ENCODE measurements at regions not wholly inside any gene's neighbourhood (a gene's known extent, or its start where the extent isn't known, plus 50 kb on each side); places are given as distances from the start of the nearest gene placed in this dataset.
"Not testable (repeated sequence)": the region's sequence is repeated elsewhere in the genome, so short reads cannot be mapped to it uniquely, and the experiment has no call there.

DNA sequence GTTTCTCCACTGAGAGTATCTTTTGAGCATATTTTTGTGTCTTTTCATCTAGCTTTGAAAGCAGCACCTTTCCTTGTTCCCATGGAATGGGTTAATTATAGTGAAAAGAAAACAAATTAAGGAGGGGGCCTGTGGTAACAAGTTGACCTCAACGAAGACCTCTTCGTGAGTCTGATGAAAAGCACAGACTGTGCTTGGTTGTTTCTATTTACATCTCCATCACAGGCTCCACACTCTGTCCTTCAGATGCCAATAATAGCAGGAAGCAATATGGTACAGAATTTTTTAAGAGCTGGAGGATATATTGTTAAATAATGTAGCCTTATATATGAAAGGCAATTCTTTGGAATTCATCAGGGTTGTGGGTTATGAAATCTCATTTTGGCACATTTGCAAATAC lies 366.7 kb upstream of the OR4C13 start:
- CTCF ChIA-PET; H3K27me3 Mint-ChIP-seq; DNase-seq; POLR2A ChIA-PET; ATAC-seq (ENCODE audit: low read depth); intact Hi-C loops (cut with micrococcal nuclease); H3K9me3 Mint-ChIP-seq; H3K4me3 Mint-ChIP-seq; H3K36me3 Mint-ChIP-seq (ENCODE audit: low read depth); H3K27ac Mint-ChIP-seq; H3K4me1 Mint-ChIP-seq: not testable (repeated sequence)

DNA sequence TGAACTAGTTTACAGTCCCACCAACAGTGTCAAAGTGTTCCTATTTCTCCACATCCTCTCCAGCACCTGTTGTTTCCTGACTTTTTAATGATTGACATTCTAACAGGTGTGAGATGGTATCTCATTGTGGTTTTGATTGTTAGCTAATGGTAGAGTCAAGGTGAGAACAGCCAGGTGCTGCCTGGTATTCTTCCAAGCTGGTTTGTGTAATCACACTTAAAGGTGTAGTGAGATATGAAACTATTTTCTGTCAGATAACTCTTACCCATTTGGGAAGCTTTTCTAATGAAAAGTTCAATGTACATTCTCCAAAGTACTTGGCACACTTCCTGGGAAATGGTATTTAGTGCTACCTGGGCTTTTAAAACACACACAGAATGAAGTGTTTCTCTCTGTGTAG lies 343.3 kb upstream of the OR4C13 start:
- CTCF ChIA-PET; intact Hi-C loops (cut with micrococcal nuclease); H3K27me3 Mint-ChIP-seq; H3K36me3 Mint-ChIP-seq (ENCODE audit: low read depth); POLR2A ChIA-PET; H3K27ac Mint-ChIP-seq; DNase-seq; H3K4me3 Mint-ChIP-seq; H3K9me3 Mint-ChIP-seq; ATAC-seq (ENCODE audit: low read depth); H3K4me1 Mint-ChIP-seq: not testable (repeated sequence)

DNA sequence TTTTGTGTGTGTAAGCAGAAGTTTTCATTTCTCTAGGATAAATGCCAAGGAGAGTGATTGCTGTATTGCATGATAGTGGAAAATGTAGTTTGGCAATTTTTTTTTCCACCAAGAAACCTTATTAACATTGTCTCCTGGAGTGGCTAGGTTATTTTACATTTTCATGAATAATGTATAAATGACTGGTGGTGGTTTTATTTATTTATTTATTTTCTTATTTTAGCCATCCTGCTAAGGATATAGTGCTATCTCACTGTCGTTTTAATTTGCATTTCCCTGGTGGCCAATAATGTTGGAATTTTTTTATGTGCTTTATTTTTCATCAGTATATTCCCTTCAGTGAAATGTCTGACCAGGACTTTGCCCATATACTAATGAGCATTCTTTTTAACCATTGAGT lies 328.3 kb upstream of the OR4C13 start:
- POLR2A ChIA-PET; H3K27ac Mint-ChIP-seq; DNase-seq; H3K4me3 Mint-ChIP-seq; ATAC-seq (ENCODE audit: low read depth); H3K9me3 Mint-ChIP-seq; H3K27me3 Mint-ChIP-seq; CTCF ChIA-PET; H3K36me3 Mint-ChIP-seq (ENCODE audit: low read depth); intact Hi-C loops (cut with micrococcal nuclease); H3K4me1 Mint-ChIP-seq: not testable (repeated sequence)

DNA sequence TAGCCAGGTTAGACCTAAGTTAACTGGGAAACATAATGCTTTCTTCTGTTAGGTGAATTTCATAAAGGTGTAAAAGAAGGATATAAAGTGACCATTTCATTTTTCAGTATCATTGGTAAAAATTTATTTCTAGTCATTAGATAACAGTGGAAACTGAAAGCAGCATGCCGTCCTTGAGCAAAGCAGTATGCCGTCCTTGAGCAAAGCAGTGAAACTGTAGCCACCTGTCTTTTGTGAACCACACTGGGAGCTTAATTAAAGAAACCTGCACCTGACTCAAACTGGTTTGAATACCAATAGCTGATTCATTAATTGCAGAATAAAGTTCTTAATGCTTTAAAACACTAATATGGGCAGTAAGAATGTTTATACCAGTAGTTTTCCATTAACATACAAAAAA lies 281.5 kb upstream of the OR4C13 start:
- H3K27me3 Mint-ChIP-seq; H3K36me3 Mint-ChIP-seq (ENCODE audit: low read depth); intact Hi-C loops (cut with micrococcal nuclease); H3K4me3 Mint-ChIP-seq; POLR2A ChIA-PET; H3K27ac Mint-ChIP-seq; H3K4me1 Mint-ChIP-seq; DNase-seq; ATAC-seq (ENCODE audit: low read depth); H3K9me3 Mint-ChIP-seq; CTCF ChIA-PET: not testable (repeated sequence)

DNA sequence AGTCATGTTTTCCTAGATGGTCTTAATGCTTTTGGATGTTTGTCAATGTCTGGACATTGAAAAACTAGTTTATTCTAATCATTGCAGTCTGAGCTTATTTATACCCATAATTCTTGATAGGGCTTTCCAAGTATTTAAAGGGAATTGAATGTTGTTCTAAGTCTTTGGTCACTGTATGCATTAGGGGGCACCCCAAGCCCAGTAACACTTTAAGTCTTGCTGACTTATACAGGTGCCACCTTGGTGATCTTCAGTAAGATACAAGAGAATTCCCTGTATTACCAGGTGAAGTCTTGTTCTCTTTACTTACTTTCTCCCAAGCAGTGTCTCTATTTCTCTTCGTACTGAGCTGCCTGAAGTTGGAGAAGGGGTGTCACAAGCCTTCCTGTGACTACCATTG lies 250.1 kb upstream of the OR4C13 start:
- CTCF ChIA-PET; H3K9me3 Mint-ChIP-seq; intact Hi-C loops (cut with micrococcal nuclease): not testable (repeated sequence)

DNA sequence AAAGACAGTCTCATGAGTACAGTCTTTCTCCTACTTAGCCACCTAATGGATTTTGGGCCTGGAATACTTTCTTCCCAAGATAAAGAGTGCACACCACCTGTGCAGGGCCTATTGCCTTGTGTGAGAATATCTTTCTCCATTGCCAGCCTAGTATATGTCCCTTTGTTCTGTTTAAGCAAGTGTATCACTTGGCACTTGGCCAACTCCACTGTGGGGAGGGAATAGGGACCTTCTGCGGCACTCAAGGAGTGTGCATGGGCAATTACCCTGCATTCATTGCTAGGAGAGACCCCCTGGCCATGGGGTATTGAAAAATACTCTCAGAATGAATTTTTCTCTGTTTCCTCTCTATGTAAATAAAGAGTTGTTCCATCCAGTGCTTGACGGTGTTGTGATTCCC lies 201.7 kb upstream of the OR4C13 start:
- CTCF ChIA-PET; H3K4me1 Mint-ChIP-seq; H3K9me3 Mint-ChIP-seq; H3K4me3 Mint-ChIP-seq; H3K36me3 Mint-ChIP-seq (ENCODE audit: low read depth); H3K27me3 Mint-ChIP-seq; H3K27ac Mint-ChIP-seq; intact Hi-C loops (cut with micrococcal nuclease); POLR2A ChIA-PET; DNase-seq; ATAC-seq (ENCODE audit: low read depth): not testable (repeated sequence)

More for the DNA sequence above, 250.1 kb upstream of the OR4C13 start:
- H3K4me1 Mint-ChIP-seq; DNase-seq; H3K4me3 Mint-ChIP-seq; H3K27ac Mint-ChIP-seq; POLR2A ChIA-PET; H3K36me3 Mint-ChIP-seq (ENCODE audit: low read depth); ATAC-seq (ENCODE audit: low read depth); H3K27me3 Mint-ChIP-seq: not testable (repeated sequence)

DNA sequence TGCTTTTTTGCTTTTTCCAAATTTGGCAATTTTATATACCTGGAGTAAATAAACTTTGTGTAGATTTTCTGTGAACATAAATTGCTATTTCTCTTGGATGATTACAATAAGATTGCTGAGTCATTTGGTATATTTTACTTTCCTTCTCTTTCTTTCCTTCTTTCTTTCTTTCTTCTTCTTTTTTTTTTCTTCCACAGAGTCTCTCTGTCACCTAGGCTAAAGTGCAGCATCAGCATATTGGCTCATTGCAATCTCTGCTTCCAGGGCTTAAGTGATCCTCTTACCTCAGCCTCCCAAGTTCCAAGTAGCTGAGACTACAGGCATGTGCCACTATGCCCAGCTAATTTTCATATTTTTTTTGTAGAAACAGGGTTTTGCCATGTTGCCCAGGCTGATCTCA lies 201.2 kb upstream of the OR4C13 start:
- H3K36me3 Mint-ChIP-seq (ENCODE audit: low read depth); H3K9me3 Mint-ChIP-seq; DNase-seq; H3K27ac Mint-ChIP-seq; CTCF ChIA-PET; intact Hi-C loops (cut with micrococcal nuclease); H3K4me3 Mint-ChIP-seq; POLR2A ChIA-PET; ATAC-seq (ENCODE audit: low read depth); H3K4me1 Mint-ChIP-seq; H3K27me3 Mint-ChIP-seq: not testable (repeated sequence)

DNA sequence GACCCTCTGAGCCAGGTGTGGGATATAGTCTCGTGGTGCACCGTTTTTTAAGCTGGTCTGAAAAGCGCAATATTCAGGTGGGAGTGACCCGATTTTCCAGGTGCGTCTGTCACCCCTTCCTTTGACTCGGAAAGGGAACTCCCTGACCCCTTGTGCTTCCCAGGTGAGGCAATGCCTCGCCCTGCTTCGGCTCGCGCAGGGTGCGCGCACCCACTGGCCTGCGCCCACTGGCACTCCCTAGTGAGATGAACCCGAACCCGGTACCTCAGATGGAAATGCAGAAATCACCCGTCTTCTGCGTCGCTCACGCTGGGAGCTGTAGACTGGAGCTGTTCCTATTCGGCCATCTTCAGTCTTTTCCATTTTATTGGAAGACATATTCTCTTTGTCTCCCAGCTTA lies 171.4 kb upstream of the OR4C13 start:
- CTCF ChIA-PET; H3K27me3 Mint-ChIP-seq; POLR2A ChIA-PET; intact Hi-C loops (cut with micrococcal nuclease); H3K4me3 Mint-ChIP-seq; H3K4me1 Mint-ChIP-seq; H3K27ac Mint-ChIP-seq; H3K9me3 Mint-ChIP-seq; ATAC-seq (ENCODE audit: low read depth); H3K36me3 Mint-ChIP-seq (ENCODE audit: low read depth); DNase-seq: not testable (repeated sequence)

DNA sequence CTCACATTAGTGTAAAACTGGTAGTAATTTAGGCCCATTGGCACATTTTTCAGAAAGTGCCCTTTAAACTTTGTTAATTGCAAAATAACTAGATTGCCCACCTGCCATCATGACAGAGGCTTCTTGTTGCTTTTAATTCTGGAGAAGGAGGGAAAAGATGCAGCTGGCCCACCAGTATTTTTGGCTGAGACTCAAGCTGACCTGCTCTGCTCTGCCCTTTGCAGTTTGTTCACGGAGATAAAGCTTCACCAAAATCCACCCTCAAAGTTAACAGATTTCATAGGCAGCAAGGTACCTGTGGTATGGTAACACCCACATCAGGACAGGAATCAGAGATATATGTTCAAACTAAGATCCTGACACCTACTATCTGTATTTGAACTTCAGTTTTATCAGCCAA lies 170.2 kb upstream of the OR4C13 start:
- H3K27me3 Mint-ChIP-seq; intact Hi-C loops (cut with micrococcal nuclease); POLR2A ChIA-PET; CTCF ChIA-PET; H3K4me3 Mint-ChIP-seq; H3K9me3 Mint-ChIP-seq; H3K27ac Mint-ChIP-seq; H3K4me1 Mint-ChIP-seq; ATAC-seq (ENCODE audit: low read depth); H3K36me3 Mint-ChIP-seq (ENCODE audit: low read depth); DNase-seq: not testable (repeated sequence)

DNA sequence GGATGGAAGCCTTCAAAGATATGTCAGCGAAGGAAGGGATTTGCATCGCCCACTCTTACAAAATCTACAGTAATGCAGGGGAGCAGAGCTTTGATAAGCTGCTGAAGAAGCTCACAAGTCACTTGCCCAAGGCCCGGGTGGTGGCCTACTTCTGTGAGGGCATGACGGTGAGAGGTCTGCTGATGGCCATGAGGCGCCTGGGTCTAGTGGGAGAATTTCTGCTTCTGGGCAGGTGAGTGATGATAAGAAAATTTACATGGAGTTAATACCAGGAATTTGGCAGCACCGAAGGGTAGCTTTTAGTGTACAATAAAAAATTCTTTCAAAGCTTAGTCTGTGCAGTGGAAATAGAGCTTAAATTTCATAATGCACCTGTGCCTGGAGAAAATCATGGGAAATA lies 168.3 kb upstream of the OR4C13 start:
- ATAC-seq (ENCODE audit: low read depth); H3K36me3 Mint-ChIP-seq (ENCODE audit: low read depth); H3K27me3 Mint-ChIP-seq; DNase-seq; H3K27ac Mint-ChIP-seq; H3K9me3 Mint-ChIP-seq; CTCF ChIA-PET; intact Hi-C loops (cut with micrococcal nuclease); H3K4me3 Mint-ChIP-seq; H3K4me1 Mint-ChIP-seq; POLR2A ChIA-PET: not testable (repeated sequence)

DNA sequence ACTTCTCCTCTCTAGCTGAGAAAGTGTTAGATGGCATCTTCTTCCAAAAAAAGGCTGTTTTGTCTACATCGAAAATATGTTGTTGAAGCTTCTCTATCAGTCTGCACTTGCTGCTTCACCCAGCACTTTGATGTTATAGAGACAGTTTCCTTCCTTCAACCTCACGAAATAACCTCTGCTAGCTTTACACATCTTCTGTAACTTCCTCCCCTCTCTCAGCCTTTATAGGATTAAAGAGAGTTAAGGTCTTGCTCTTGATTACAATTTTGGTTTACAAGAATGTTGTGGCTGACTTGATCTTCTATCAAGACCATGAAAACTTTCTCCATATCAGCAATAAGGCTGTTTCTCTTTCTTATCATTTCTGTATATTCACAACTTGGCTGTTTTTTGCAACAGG lies 162.4 kb upstream of the OR4C13 start:
- H3K36me3 Mint-ChIP-seq (ENCODE audit: low read depth); POLR2A ChIA-PET; intact Hi-C loops (cut with micrococcal nuclease); H3K27me3 Mint-ChIP-seq; CTCF ChIA-PET; ATAC-seq (ENCODE audit: low read depth); H3K4me1 Mint-ChIP-seq; H3K9me3 Mint-ChIP-seq; DNase-seq; H3K27ac Mint-ChIP-seq; H3K4me3 Mint-ChIP-seq: not testable (repeated sequence)

DNA sequence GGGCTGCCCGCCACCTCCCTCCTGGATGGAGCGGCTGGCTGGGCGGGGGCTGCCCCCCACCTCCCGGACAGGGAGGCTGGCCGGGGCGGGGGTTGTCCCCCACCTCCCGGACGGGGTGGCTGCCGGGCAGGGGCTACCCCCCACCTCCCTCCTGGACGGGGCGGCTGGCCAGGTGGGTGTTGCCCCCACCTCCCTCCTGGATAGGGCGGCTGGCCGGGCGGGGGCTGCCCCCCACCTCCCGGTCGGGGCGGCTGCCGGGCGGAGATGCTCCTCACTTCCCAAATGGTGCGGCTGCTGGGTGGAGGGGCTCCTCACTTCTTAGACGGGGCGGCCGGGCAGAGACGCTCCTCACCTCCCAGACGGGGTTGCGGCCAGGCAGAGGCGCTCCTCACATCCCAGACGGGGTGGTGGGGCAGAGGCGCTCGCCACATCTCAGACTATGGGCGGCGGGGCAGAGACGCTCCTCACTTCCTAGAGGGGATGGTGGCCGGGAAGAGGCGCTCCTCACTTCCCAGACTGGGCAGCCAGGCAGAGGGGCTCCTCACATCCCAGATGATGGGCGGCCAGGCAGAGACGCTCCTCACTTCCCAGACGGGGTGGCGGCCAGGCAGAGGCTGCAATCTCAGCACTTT lies 153.9 kb upstream of the OR4C13 start:
- H3K27me3 Mint-ChIP-seq; ATAC-seq (ENCODE audit: low read depth); H3K36me3 Mint-ChIP-seq (ENCODE audit: low read depth); H3K9me3 Mint-ChIP-seq; POLR2A ChIA-PET; CTCF ChIA-PET; DNase-seq; intact Hi-C loops (cut with micrococcal nuclease); H3K4me1 Mint-ChIP-seq; H3K4me3 Mint-ChIP-seq; H3K27ac Mint-ChIP-seq: not testable (repeated sequence)

DNA sequence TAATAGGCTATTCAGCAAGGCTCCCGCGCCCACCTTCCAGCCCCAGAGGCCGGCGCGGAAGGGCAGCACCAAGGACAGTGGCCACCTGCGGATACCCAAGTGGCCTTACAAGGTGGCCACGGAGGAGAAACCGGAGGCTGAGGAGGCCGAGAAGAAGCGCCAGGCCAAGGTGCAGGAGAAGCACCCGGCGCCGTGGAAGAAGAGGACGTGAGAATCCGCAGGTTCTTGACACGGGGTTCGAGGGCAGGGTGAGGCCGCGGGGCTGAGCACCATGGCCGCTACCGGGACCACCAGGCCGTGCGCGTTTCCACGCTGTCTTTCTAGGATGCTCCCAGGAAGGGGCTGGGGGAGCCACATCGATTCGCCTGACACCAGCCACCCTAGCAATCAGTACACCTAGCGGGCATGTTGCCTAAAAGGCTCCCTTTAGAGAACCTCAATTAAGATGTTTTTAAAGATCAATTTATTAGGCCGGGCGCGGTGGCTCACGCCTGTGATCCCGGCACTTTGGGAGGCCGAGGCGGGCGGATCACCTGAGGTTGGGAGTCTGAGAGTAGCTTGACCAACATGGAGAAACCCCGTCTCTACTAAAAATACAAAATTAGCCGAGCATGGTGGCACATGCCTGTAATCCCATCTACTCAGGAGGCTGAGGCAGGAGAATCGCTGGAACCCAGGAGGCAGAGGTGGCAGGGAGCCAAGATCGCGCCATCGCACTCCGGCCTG lies 134.3 kb upstream of the OR4C13 start:
- H3K4me3 Mint-ChIP-seq; DNase-seq; H3K4me1 Mint-ChIP-seq; H3K9me3 Mint-ChIP-seq; H3K36me3 Mint-ChIP-seq (ENCODE audit: low read depth); ATAC-seq (ENCODE audit: low read depth); H3K27ac Mint-ChIP-seq; POLR2A ChIA-PET; H3K27me3 Mint-ChIP-seq; CTCF ChIA-PET: not testable (repeated sequence)
- intact Hi-C loops (cut with micrococcal nuclease), result loop anchor here (2.0 kb wide), 1 partner anchor 35 kb away; no protein-coding TSS in a partner anchor

Measured in activated B cell treated with CpG ODN at 0.5 μM for 24 hours (primary cell).